GM11168 (cell line): ENCODE measurements at regions not wholly inside any gene's neighbourhood (a gene's known extent, or its start where the extent isn't known, plus 50 kb on each side); places are given as distances from the start of the nearest gene placed in this dataset.

Source experiments
- in situ Hi-C: fragments of 300-500 bp; cut with MboI; formaldehyde crosslinking; loops from one replicate; pipeline ENCODE4 v1.12.0; 2022; ENCODE audit warnings: low sequenced_read_pairs; ENCODE audit not compliant: unreplicated experiment

DNA sequence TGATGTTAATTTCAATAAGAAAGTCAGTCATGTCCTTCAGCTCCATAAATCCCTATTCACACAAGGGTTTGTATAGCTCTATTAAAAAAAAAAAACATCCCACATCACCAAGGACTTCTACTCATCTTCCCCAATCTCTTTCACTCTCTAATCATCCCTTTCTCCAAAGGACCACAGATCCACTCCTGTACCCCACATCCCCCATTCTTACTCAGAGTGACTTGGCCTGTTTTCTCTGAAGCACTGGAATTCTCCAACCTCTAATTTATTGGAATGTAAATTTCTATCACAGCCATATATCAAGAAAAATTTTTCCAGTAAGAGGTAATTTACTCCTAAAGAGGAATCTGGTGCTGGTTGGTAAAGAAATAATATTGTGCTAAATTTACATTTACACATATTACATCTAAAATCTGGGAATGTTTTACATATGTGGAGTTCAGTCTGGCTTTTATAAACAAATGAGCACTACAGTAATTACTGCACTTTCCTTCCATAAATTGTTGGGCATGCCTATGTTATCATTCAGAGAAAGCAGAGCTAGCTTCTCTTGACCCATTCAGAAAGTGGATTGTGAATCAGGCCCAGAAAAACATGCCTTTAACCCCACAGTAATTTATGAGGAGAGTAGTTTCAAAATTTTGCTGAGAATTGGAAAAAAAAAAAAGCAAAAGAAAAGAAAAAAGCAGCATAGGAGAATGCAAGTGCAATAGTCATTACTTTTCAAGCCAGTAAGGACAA is 399.5 kb upstream of the TNC start:
- in situ Hi-C loops = no loop called here

DNA sequence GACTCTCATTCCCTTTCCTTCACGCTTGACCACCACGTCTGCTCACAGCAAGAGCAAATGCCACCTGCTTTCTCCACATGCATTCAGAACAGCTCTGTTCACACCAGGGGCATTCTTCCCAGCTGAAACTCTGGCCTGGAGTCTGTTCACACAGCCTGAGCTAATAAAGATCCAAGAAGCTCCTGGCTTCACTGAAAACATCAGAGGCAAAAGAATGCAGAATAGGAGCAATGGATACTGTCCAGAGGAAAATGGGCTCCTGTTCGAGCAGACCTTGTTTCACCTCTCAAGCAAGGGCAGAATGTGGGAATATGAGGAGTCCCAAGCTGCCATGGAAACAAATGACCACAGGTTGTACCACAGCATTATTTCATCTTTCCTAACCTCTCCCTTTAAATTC is 402.7 kb upstream of the TNC start:
- in situ Hi-C loops = loop anchor here (10.0 kb wide), 1 partner anchor 846 kb away; no protein-coding TSS in a partner anchor

DNA sequence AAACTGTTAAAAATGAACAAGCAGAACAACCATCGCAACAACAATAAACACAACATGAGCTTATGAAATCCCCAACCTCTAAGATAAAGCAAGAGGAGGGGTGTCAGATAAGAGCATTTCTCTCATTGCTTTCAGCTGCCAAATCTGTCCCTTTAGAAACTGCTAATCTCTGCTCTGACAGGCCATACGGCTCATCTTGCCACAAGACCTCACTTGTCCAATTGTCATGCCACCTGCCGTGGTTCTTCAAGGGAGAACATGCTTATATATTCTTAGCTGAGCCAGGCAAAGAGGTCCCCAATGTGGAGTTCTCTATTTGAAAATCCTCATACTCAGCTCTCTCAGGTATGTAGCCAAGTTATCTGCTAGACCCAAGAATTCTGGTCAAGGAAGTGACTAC is 405.0 kb upstream of the TNC start:
- in situ Hi-C loops = loop anchor here (10.0 kb wide), 1 partner anchor 848 kb away; no protein-coding TSS in a partner anchor

- in situ Hi-C loops = loop anchor here (10.0 kb wide), 1 partner anchor 850 kb away; no protein-coding TSS in a partner anchor
These were observed 406.6 kb upstream of the TNC start for GRCh38 chr9:115524453-115525059.

- in situ Hi-C loops = loop anchor here (10.0 kb wide), 1 partner anchor 851 kb away; no protein-coding TSS in a partner anchor
These were observed 407.4 kb upstream of the TNC start for GRCh38 chr9:115525111-115526058.

- in situ Hi-C loops = no loop called here
These were observed 413.6 kb upstream of the TNC start for GRCh38 chr9:115531410-115532125.

DNA sequence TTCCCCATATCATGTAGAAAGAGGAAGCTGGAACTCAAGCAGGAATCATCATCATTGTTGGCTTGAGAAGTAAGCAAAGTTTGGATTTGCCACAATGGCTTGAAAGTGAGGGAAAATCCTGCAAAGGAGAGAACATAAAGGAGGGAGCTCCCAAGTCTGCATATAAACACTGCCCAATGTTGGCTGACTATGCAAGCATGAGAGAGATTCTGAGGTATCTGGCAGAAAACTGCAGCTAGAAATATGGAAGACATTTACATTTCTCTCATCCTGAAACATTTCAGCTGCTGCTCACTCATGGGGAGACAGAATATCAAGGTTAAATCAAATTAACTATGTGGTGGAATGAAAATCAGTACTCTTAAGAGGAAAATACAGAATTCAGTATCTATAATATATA is 415.6 kb upstream of the TNC start:
- in situ Hi-C loops = no loop called here

GRCh38 chr9:115540091-115540490 is 422.1 kb upstream of the TNC start:
- in situ Hi-C loops = no loop called here

DNA sequence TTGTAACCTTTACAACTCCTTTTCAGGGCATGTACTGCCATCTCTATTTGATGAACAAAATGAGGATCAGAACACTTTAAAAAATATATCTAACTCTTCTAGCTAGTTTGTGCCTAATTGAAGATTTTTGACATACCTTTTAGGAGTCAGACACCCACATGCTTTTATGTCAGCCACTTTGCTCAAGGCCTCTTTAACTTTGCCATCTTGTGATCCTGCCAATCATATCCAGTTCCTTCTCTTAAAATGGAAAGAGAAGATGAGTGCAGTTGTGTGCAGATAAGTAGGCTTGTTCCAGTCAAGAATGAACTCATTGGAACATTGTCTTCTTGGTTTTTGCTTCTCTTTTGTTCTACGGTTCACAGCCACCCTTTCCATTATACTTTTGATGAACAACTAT is 425.6 kb upstream of the TNC start:
- in situ Hi-C loops = no loop called here

DNA sequence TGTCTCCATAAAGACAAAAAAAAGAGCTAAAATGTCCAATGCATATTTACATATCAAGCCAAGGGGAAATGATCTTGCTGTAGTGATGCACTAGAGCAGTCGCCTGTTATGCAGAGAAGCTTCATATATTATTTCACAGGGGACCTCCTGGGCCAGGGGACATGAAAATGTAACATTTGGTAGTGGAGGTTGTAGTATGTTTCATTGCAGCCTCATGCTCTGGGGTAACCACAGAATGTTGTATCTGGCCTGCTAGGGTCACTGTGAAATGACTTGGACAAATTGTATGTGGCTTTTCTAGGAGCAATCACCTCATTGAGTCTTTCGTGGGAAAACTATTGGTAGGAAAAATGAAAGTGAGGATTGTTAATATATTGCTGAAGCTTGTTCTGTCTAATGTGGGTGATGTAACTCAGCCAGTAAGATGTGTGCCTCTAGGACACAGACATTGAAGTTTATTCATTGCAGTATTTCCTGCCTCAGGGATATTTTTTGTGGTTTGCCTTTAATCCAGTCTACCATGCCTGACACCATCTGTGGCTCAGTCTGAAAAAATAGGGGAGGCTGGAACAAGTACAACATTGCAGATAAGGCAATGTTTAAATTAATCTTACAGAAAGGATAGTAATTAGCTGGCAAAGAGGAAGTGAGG is 430.8 kb upstream of the TNC start:
- in situ Hi-C loops = no loop called here

GRCh38 chr9:115551396-115551795 is 433.4 kb upstream of the TNC start:
- in situ Hi-C loops = no loop called here

DNA sequence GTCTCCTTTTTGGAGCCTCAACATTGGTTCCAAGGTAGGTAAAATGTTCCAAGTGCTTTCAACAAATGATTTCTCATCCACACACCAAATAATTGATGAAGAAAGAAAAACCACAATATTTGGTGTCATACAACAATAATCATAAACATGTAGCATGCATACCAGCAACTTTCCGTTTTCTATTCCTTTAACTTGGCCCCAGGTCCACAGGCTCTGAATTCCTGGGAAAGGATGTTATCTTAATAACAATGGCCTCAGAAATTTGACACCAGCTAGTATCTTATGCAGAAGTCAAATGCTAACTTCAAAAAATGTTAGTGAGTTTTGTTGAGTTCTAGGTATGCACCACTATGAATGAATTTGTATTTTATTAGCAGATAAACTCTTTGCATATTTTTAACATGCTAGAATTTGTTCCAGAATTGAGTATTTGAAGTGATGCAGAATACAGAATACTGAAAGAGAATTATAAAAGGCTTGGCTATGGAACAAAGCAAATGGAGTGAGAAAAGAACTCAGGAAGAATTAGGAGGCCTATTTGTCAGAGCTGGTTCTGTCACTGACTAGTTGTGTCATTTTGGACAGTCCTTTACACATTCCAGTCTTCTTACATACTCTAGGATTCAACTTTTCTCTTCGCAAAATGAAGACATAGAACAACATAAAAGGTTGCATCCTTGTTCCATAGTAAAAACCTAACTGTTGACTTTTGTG is 435.3 kb upstream of the TNC start:
- in situ Hi-C loops = no loop called here

GRCh38 chr9:115556432-115556831 is 438.5 kb upstream of the TNC start:
- in situ Hi-C loops = no loop called here

DNA sequence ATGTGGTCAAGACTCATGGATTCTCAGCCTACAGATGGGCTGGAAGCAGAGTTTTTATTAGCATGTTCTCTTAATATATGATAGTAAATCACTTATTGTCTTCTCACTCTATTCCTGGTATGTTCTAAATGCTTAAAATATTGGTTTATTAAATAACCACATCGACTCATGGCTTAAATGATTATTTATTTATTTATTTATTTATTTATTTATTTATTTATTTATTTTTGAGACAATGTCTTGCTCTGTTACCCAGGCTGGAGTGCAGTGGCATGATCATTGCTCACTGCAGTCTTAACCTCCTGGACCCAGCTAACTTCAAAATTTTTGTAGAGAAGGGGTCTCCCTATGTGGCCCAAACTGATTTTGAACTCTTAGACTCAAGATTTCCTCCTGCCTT is 457.2 kb upstream of the TNC start:
- in situ Hi-C loops = loop anchor here (25.0 kb wide), 1 partner anchor 1087 kb away; no protein-coding TSS in a partner anchor

- in situ Hi-C loops = loop anchor here (25.0 kb wide), 1 partner anchor 1077 kb away; no protein-coding TSS in a partner anchor
These were observed 467.5 kb upstream of the TNC start for GRCh38 chr9:115585458-115585857.

GRCh38 chr9:115587310-115587709 is 469.4 kb upstream of the TNC start:
- in situ Hi-C loops = loop anchor here (25.0 kb wide), 1 partner anchor 1075 kb away; no protein-coding TSS in a partner anchor

DNA sequence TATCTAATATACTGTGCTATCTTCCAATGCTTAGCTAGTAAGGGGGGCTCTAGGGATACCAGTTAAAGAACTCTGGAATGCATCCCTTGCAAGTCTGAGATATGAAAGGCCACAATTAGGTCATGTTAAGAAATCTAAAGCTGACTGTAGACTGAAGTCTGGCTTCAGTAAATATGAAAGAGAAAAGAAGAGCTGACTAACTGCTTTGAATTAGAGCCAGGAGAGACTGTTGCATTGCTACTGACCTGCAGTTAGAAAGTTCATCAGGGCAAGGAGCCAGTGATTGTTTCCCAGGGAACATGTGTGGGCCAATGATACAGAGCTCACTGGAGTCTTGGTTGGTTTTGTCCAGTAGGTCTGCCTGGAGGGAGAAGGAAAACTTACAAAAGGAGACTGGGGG is 472.1 kb upstream of the TNC start:
- in situ Hi-C loops = loop anchor here (25.0 kb wide), 1 partner anchor 1072 kb away; no protein-coding TSS in a partner anchor

DNA sequence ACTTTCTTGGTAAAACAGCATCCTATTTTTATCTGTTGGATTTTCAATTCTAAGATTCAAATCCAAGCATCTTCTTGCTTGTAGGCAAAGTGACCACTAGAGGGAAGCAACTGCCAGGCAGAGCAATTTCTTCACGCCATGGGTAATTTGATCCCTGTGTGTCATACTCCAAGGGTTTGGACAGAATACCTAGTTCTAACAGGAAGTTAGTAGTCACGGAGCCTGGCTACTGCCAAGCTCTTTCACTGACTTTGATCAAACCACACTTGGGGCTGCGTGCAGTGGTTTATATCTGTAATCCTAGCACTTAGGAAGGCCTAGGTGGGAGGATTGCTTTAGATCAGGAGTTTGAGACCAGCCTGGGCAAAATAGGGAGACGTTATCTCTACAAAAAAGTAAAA is 473.6 kb upstream of the TNC start:
- in situ Hi-C loops = loop anchor here (25.0 kb wide), 1 partner anchor 1071 kb away; no protein-coding TSS in a partner anchor
